ENCODE measurements at regions not wholly inside any gene's neighbourhood (a gene's known extent, or its start where the extent isn't known, plus 50 kb on each side); places are given as distances from the start of the nearest gene placed in this dataset.
"Not testable (repeated sequence)": the region's sequence is repeated elsewhere in the genome, so short reads cannot be mapped to it uniquely, and the experiment has no call there.

DNA sequence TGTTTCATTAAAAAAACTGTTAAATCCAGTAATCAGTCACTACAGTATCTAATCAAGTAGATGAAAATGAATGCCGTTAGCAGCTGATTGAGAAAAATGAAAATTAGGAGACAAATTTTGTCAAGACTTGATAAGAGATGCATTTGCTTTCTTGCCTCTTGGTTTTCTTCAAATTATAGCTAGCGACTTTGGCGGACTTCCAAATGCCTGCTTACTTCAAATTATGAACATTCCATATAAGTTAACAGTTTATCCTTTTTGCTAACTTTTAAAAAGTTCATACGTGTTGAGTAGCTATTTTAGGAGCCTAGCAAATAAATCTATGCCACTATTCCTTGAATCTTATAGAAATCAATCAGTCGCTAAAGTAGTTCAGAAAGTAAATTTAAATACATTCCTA, 58.8 kb downstream of the PPP4R3C start:
- DNase-seq, result no peak

DNA sequence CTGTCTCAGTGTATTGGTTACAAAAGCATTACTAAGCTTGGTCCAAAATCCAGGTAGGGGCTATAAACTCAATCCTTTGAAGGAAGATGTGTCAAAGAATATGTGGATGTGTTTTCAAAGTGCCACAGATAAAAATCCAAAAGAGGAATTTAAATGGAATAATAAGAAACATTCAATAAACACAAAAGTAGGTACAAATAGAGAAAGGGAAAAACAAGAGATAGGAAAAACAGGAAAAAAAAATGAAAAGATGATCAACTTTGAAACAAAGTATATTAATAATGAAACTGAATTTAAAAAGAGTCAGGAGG, 64.0 kb downstream of the PPP4R3C start:
- DNase-seq, result no peak

DNA sequence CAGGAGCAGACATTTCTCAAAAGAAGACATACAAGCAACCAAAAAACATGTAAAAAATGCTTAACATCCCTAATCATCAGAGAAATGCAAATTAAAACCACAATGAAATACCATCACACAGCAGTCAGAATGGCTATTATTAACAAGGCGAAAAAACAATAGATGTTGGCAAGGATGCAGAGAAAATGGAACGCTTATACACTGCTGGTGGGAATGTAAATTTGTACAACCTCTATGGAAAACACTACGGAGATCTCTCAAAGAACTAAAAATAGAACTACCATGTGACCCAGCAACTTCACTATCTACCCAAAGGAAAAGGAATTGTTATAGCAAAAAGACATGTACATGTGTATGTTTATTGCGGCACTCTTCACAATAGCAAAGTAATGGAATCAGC, 71.5 kb downstream of the PPP4R3C start:
- DNase-seq, result no peak

DNA sequence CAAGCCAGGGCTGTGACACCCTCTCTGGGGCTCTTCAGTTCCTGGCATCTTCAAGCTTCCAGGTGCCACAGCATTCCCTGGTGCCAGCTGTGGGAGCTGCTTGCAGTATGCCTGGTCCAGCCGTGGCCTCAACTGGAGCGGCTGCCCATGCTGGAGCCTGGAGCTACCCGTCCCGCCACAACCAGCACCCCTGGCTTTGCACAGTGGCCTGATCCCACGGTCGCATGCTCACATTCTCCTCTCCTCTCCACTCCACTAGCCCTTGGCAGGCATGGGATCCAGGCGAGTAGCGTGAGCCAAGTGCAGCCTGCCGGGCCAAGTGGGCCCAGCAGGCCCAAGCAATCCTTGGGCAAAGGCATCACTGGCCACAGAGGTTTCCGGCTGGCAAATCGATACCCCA, 81.7 kb downstream of the PPP4R3C start:
- no peak for DNase-seq

DNA sequence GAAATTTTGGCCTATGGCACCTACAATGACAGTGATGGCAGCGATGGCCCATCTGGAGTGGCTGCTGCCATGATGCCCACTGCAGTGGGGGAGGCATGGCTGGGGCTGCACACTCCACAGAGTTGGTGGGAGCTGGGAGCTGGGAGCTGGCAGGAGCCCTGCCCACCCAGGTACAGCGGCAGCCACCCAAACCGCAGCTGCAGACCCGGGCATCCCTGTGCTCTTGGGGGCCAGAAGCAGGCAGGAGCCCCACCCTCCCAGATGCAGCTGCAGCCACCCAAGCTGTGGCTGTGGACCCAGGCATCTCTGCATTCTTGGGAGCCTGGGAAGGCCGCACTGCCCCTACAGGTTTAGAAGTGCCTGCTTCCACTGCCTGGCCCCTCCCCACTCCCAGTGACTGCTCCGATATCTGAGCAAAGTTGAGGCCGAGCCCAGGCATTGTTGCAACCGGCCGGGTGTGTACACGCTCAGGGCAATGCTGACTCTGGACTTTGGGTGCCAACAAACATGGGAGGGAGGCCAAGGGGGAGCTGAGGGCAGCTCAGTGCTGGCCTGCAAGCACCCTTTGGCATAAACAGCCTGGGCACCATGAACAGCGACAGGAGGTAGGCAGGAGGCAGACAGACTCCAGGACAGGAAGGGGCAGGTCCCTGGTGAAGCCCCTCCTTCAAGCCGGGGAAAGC, 82.8 kb downstream of the PPP4R3C start:
- no peak for DNase-seq

DNA sequence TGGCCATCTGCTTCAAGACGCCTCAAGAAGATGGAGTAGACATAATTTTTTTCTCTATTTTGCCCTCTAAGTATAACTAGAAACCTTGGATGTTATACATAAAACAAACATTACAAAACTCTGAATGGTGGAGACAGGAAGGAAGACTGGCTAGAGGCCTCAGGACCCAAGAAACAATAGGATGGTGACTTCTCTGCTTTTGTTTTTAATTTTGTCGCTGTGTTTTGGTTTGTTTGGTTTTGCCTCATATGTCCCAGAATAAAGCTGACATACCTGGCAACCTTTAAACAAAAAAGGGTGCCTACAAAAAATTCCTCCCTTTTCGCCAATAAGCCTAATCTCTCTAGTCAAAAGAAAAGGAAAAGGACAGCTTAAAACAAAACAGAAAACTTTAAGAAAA, 109.1 kb downstream of the PPP4R3C start:
- no peak for DNase-seq

DNA sequence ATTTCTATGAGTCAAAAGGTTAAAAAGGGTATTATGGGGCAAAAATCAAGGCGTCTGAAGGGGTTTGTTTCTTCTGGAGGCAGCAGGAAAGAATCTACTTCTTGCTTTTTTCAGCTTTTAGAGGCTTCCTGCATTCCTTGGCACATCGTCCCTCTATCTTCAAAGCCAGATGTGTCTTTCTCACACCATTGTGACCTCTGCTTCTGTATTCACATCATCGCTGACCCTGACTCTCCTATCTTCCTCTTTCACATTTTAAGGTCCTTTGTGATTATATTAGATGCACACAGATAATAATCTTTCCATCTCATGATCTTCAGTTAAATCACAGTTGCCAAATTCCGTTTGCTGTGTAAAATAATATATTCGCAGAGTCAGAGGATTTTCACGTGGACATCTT, 112.7 kb downstream of the PPP4R3C start:
- DNase-seq, result no peak

DNA sequence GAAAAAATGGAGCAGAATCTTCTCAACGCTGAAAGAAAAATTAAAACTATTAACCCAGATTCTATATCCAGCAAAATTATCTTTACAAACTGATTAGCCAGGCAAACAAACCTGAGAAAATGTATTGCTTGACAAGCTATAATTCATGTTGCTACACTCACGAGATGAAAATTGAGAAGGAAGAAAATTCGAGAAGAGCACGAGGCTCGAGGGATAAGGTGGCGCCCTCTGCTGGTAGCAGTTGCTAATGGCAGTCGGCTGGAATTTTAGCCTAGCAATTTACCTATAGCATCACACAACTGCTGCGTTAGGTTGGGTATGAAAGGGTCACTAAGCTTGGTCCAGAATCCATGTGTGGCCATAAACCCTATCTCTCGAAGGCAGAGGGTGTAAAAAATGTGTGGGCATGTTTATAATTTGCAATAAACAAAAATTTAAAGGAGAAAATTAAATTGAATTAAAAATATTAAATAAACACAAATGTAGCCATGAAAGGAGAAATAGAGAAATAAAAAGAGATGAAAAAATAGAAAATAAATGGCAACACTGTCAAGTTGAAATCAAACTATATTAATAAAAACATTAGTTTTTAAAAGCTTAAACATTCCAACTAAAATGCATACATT, 126.6 kb downstream of the PPP4R3C start:
- no peak for DNase-seq

DNA sequence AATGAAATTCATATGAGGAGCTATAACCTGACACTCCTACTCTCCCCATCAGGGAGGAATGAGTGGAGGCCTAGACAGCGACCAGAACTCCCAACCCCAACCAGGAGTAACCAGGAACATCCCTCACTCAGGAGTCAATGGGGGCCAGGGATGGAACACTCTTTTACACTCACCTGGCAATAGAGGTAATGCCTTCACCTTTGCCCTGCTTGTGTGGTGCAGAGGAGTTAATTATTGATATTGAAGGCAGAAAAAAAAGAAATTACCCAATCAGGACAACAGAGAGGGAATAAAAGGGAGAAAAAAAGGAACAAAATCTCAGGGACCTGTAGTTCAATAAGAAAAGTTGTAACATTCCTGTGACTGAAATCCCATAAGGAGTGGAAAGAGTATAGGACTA, 141.5 kb downstream of the PPP4R3C start:
- DNase-seq, result no peak

DNA sequence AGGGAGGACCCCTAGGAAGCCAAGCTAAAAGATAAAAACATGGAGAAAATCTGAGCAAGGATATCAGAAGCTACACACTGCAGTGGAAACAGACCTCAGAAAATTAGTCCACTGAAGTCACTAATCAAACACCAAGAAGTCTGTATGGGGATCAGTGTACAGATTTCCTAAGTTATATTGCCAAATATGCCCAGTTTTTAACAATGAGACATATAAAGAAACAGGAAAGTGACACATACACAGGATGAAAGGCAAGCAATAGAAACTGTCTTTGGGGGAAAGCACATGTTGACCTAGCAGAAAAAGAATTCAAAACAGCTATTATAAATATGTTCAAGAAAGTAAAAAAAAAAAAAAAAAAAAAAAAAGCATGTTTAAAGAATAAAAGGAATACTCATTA, 153.7 kb downstream of the PPP4R3C start:
- DNase-seq, result no peak

DNA sequence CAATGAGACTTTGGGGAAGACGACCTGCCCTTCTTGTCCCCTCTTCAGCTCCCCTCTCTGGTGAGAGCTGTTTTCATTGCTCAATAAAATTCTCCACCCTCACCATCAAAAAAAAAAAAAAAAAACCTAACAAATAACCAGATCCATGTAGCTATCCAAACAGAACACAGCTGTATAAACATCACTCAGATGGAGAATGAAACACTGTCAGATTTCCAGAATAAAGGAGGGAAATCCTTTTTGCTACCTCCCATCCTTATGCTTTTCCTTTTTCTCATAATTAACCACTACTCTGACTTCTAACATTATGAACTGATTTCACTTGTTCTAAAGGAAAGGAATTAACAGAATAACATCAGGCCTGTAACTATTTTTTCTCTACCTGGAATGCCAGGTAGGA, 155.6 kb downstream of the PPP4R3C start:
- no peak for DNase-seq

DNA sequence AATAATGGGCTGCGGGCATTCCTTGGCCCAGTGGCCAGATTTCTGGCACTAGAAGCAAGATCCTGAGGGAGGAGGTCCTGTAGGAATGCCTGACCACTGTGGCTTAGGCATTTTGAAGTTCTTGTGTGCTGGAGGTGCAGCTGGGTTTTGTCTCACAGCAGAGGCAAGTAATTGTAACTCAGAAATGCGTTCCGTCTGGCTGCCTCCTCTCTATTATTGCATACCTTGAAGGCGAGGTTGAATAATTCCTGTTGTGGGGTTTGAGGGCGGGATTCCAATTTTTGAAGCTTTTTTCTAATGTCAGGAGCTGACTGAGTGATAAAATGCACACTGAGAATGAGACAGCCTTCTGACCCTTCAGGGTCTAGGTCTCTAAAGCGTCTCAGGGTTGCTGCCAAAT, 170.6 kb downstream of the PPP4R3C start:
- DNase-seq, result not testable (repeated sequence)

DNA sequence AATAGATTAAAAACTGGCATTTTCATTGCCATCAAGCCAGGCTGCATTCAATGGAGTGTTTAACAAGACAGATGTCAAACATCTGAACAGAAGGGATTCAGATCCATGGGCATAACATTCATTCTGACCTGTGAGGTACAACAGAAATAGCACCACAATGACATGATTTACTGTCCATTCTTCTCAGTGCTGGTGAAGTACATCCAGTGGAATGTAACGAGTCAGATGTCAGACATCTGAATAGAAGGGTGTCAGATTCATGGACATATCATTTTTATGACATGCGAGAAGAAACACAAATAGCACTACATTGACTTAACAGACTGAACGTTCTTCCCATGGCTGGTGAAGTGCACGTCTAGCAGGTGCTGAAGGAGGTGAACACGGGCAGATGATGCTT, 186.4 kb downstream of the PPP4R3C start:
- no peak for DNase-seq

DNA sequence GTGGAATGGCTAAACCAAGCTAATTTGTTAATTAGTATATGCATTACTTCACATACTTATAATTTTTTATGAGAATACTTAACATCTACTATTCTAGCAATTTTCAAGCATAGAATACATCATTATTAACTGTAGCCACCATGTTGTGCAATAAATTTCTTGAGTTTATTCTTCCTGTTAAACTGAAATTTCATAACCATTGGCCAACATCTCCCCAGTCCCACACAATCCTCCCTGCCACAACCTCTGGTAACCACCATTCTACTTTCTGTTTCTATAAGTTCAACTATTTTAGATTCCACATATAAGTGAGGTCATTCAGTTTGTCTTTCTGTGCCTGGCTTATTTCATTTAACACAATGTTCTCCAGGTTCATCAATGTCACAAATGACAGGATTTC, 208.5 kb downstream of the PPP4R3C start:
- no peak for DNase-seq

DNA sequence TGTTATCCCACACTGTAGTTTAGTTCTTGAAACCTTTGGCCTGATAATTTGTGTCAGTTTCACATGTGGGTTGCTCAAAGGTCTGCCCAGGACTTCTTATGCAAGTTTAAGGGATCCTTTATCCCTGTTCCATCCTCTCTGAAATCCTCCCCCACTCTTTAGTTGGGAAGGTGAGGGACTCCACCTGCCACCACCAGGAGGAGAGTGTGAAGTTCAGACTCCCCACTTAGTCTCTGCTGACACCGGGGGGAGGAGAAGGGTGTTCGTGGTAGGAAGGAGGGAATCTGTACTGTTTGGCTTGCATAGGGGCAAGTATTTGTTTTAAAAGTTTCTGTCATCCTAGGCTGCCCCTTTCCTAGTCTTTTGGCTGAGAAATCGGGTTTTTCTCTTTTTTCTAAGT, 211.8 kb downstream of the PPP4R3C start:
- DNase-seq, result no peak

DNA sequence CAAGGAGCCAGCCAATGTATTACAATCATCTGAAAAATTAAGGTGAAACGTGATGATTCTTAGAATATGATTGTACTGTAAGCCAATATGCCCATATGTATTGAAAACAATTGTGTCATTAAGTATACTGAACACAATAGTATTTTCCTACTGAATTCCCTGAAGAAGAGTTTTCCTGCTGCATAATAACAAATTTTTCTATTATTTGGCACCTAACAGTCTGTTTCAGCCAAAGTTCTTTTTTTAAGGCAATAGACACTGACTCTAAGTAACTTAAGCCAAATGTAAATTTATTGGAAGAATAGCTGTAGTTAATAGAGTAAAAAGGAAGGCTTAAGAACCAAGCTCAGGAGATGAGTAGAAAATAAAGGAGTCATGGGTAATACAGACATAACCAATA, 220.6 kb downstream of the PPP4R3C start:
- no peak for DNase-seq

DNA sequence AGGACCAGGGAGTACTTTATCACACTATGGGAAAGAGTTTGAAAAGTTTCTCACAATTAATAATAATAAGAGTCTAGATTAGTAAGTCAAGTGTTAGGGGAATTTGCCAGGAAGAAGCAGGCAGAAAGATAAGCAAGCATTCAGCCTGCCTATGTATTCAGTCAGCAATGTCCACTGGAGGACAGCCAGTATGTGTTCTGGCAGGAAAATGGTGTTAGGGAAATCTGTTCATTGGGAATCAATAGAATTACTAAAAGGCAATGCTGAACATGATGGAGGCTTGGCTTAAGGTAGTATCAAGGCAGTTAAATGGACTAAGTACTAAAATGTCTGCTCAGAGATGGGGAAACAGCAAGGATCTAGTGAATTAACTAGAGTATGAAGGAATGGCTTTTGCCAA, 221.2 kb downstream of the PPP4R3C start:
- no peak for DNase-seq

DNA sequence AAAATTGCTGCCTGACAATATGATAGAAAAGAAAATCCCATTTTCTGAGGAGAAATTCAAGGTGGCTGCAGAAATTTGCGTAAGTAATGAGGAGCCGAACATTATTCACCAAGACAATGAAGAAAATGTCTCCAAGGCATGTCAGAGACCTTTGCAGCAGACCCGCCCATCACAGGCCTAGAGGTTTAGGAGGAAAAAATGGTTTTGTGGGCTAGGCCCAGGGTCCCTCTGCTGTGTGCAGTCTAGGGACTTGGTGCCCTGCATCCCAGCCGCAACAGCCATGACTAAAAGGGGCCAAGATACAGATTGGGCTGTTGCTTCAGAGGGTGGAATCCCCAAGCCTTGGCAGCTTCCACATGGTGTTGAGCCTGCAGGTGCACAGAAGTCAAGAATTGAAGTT, 223.1 kb downstream of the PPP4R3C start:
- not testable (repeated sequence) for DNase-seq

DNA sequence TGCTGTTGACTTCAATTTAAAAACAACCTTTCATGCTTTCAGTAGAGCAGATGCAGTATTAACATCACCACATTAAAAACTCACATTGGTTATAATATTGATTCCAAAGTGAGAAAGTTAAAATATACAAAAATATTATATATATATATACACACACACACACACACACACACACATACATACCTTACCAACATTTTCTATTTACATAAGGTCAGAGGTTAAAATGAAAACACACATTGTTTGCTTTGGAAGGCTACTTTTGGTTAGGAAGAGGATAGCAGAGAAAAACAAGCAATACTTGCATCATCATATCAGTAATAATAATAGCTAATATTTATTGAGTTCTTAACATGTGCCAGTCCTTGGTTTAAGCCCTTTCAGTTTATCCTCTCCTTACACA, 226.5 kb downstream of the PPP4R3C start:
- DNase-seq, result no peak

DNA sequence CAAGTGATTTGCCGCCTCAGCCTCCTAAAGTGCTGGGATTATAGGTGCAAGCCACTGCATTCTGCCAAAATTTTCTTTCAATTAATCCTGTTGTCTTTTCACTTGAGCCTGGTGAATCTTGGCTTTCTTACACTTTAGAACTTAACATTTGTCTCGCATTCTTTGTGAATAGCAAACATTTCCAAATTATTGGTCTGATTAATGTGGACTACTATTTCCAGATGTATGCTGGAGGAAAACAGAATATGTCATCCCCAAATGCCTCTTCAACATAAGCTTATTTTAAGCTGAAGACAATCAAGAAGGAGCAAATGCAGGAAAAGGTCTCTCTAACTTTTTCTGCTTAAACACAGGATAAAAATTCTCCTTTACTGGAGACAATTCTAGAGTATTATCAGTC, 233.4 kb downstream of the PPP4R3C start:
- DNase-seq, result no peak

DNA sequence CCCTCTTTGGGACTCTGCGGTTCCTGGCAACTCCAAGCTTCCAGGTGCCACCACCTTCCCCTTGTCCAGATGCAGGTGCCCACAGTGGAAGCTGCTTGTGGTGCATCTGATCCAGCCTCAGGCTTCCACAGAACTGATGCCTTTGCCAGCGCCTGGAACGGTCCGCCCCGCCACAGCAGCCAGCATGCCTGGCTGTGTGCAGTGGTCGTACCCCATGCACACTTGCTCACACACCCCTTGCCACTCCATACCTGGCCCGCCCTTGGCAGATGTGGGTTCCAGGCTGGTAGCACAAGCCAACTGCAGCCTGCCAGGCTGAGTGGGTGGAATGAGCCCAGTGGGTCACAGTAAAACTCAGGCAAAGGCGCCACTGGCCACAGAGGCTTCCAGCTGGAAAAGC, 240.5 kb downstream of the PPP4R3C start:
- DNase-seq, result no peak

DNA sequence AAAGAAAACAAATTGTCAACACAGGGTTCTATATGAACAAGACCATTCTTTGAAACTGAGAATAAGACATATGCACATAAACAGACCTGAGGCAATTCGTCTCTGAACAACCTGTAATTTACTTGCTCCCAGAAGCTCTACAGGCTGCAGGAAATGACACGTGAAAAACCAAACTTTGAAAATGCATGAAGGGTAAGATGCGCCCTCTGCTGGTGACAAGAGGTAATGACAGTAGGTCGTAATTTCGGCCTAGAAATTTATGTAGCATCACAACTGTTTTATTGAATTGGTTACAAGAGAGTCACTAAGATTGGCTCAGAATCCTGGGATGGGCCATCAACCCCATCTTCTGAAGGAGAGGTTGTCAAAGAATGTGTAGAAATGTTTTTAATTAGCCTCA, 276.5 kb downstream of the PPP4R3C start:
- peak; percentile 3 for DNase-seq

DNA sequence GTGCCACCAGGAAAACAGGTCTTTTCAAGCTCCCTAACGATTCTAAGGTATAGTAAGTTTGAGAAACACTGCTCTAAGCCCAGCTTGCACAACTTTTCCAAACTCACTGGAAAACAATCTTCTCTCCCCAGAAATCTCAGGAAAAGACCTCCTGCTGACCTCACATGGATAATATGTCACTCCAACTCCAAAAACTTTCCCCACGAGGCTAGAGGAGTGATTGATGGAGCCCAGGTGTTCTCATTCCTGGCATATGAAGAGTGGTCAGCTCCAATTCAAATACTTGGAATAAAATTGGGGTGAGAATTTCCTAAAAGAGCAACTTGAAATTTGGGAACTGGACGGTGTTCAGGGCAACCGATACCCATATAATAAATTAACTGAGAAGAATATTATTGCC, 299.9 kb downstream of the PPP4R3C start:
- no peak for DNase-seq

DNA sequence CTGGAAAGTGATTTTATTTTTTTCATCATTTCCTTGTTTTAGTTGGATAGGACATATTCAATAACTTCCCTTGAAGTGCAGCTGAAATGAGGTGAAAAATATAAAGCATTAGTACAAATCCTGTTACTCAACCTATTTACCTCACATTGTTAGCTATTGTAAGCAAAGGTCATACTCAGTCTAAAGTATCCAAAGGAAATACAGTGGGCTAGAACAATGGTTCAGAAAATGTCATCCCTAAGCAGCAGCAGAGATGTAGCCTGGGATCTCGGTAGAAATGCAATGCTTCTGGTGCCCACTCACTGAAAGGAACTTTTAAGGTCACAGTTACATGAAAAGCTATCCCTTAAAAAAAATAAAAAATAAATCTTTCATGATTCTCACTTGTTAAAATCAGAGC, 300.6 kb downstream of the PPP4R3C start:
- no peak for DNase-seq

DNA sequence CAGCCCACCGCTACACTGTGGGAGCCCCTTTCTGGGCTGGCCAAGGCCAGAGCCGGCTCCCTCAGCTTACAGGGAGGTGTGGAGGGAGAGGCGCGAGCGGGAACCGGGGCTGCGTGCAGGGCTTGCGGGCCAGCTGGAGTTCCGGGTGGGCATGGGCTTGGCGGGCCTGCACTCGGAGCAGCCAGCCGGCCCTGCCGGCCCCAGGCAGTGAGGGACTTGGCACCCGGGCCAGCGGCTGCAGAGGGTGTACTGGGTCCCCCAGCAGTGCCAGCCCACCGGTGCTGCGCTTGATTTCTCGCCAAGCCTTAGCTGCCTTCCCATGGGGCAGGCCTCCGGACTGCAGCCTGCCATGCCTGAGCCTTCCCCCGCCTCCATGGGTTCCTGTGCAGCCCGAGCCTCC, 306.2 kb downstream of the PPP4R3C start:
- not testable (repeated sequence) for DNase-seq

DNA sequence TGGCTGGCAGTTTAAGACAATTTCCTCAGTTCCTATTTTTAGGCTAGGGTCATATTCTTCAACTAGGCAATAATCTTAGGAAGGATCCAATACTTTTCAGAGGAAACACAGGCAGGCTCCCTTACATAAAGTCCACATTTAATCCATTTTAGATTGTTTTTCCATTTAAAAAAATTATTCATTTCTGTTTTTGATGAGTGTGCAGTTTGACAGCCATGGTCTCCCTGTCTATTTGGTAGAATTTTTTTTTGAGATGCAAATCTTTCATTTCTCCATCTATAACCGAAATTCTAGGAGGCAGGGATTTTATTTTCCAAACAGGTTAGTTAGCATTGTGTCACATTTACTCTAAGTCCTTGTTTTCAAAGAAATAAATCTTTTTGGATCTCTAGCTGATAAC, 326.8 kb downstream of the PPP4R3C start:
- DNase-seq, result no peak

Data from kidney glomerular epithelial cell (primary cell).